ENCODE measurements at regions not wholly inside any gene's neighbourhood (a gene's known extent, or its start where the extent isn't known, plus 50 kb on each side); places are given as distances from the start of the nearest gene placed in this dataset.

GRCh38 chr2:194346193-194346592 is 1310.8 kb upstream of the SLC39A10 start:
- no peaks in the 10 kb centered on the region for H3K9me3 ChIP-seq (replicated peaks; ENCODE audit: control insufficient read depth, insufficient read depth, low read length)
- H2AFZ ChIP-seq (ENCODE audit: low read depth, low read length) = no peak overlapping the region
- no peak overlapping the region for H3K27ac ChIP-seq (ENCODE audit: insufficient read depth, low read depth, low read length)
- dilution Hi-C loops (cut with MboI; ENCODE audit: extremely low pct_ligation_motif_present, low sequenced_read_pairs) (no loop called here), intact Hi-C loops (cut with micrococcal nuclease) (no loop called here)
- H3K36me3 ChIP-seq (ENCODE audit: control insufficient read depth in 2 of 2, extremely low read depth in 1 of 2, insufficient read depth in 2 of 2, low read length in 2 of 2) = no peaks in the 10 kb centered on the region
- ChIA-PET CTCF (no interaction called here), POLR2A (no interaction called here)
- no peak overlapping the region for H3K4me3 ChIP-seq (replicated peaks in 1 of 3; ENCODE audit: insufficient read depth in 1 of 3, low read depth in 1 of 3, low read length in 3 of 3)
- H4K20me1 ChIP-seq (replicated peaks; ENCODE audit: control insufficient read depth, extremely low read depth, insufficient read depth, low read length) = no peaks in the 10 kb centered on the region
- no TSS peak for BruUV-seq (replicated peaks)
- FAIRE-seq (no peak), DNase-seq (ENCODE audit: low read depth, low spot score) (no peak)
- H3K9me1 ChIP-seq (replicated peaks; ENCODE audit: control insufficient read depth, extremely low read depth, insufficient read depth, low read length) = no peaks in the 10 kb centered on the region
- no peaks in the 10 kb centered on the region for H3K4me1 ChIP-seq (ENCODE audit: control insufficient read depth, extremely low read depth, insufficient read depth, low read length)
- H3K4me2 ChIP-seq (ENCODE audit: insufficient read depth, low read length) = no peak overlapping the region
- H3K27me3 ChIP-seq (ENCODE audit: control insufficient read depth in 2 of 2, insufficient read depth in 2 of 2, low read length in 2 of 2) = no peaks in the 10 kb centered on the region
- TF ChIP-seq, protein P1, sequence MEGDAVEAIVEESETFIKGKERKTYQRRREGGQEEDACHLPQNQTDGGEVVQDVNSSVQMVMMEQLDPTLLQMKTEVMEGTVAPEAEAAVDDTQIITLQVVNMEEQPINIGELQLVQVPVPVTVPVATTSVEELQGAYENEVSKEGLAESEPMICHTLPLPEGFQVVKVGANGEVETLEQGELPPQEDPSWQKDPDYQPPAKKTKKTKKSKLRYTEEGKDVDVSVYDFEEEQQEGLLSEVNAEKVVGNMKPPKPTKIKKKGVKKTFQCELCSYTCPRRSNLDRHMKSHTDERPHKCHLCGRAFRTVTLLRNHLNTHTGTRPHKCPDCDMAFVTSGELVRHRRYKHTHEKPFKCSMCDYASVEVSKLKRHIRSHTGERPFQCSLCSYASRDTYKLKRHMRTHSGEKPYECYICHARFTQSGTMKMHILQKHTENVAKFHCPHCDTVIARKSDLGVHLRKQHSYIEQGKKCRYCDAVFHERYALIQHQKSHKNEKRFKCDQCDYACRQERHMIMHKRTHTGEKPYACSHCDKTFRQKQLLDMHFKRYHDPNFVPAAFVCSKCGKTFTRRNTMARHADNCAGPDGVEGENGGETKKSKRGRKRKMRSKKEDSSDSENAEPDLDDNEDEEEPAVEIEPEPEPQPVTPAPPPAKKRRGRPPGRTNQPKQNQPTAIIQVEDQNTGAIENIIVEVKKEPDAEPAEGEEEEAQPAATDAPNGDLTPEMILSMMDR (IDR thresholded peaks at IDR 0.05; ENCODE audit: extremely low read depth in 1 of 2, insufficient read depth in 1 of 2, low read depth in 1 of 2, low read length in 2 of 2) = no peak
- no peaks in the 10 kb centered on the region for H3K79me2 ChIP-seq (ENCODE audit: control insufficient read depth, insufficient read depth, low read length)
- H3K9ac ChIP-seq (replicated peaks; ENCODE audit: extremely low read depth, insufficient read depth, low read length) = no peak overlapping the region

DNA sequence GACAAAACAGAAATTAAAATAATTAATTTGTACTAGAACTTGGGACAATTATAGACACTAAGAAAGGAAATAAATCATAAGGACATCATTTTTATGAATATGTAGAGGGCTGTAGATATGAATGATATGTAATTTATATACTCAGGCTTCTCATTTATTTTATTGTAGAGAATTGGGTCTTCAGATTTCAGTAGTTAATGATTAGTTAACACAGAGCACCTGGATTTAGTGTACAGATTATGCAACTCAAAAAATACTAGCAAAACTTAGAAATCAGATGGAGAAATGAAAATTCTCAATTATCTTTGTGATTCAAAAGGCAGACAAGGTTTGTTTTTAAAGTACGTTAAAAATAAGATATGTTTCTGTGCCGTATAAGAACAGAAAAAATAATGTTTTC is 1311.7 kb upstream of the SLC39A10 start:
- no peaks in the 10 kb centered on the region for H3K9me3 ChIP-seq (replicated peaks; ENCODE audit: control insufficient read depth, insufficient read depth, low read length)
- TF ChIP-seq, protein P2, sequence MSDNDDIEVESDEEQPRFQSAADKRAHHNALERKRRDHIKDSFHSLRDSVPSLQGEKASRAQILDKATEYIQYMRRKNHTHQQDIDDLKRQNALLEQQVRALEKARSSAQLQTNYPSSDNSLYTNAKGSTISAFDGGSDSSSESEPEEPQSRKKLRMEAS (IDR thresholded peaks at IDR 0.05; ENCODE audit: insufficient read depth, insufficient read length) = no peak
- TF ChIP-seq POLR2AphosphoS5 (IDR thresholded peaks at IDR 0.05; ENCODE audit: insufficient read depth, low read depth, low read length) = no peak
- no peaks in the 10 kb centered on the region for H3K27me3 ChIP-seq (ENCODE audit: control insufficient read depth in 2 of 2, insufficient read depth in 2 of 2, low read length in 2 of 2)
- H3K36me3 ChIP-seq (ENCODE audit: control insufficient read depth in 2 of 2, extremely low read depth in 1 of 2, insufficient read depth in 2 of 2, low read length in 2 of 2) = no peaks in the 10 kb centered on the region
- no peaks in the 10 kb centered on the region for H3K9me1 ChIP-seq (replicated peaks; ENCODE audit: control insufficient read depth, extremely low read depth, insufficient read depth, low read length)
- BruUV-seq (replicated peaks) = no TSS peak
- H4K20me1 ChIP-seq (replicated peaks; ENCODE audit: control insufficient read depth, extremely low read depth, insufficient read depth, low read length) = no peaks in the 10 kb centered on the region
- ChIA-PET POLR2A (no interaction called here), CTCF (no interaction called here)
- H3K9ac ChIP-seq (replicated peaks; ENCODE audit: extremely low read depth, insufficient read depth, low read length) = no peak overlapping the region
- no peaks in the 10 kb centered on the region for H3K79me2 ChIP-seq (ENCODE audit: control insufficient read depth, insufficient read depth, low read length)
- dilution Hi-C loops (cut with MboI; ENCODE audit: extremely low pct_ligation_motif_present, low sequenced_read_pairs) (no loop called here), intact Hi-C loops (cut with micrococcal nuclease) (no loop called here)
- no peak for DNase-seq (ENCODE audit: low read depth, low spot score)
- no peak for FAIRE-seq
- no peak overlapping the region for H3K4me3 ChIP-seq (replicated peaks in 1 of 3; ENCODE audit: insufficient read depth in 1 of 3, low read depth in 1 of 3, low read length in 3 of 3)
- H3K4me1 ChIP-seq (ENCODE audit: control insufficient read depth, extremely low read depth, insufficient read depth, low read length) = no peaks in the 10 kb centered on the region
- no peak overlapping the region for H3K27ac ChIP-seq (ENCODE audit: insufficient read depth, low read depth, low read length)
- no peak overlapping the region for H3K4me2 ChIP-seq (ENCODE audit: insufficient read depth, low read length)
- no peak overlapping the region for H2AFZ ChIP-seq (ENCODE audit: low read depth, low read length)

Data from endothelial cell of umbilical vein (primary cell).